Adipocyte (in vitro differentiated cells): ENCODE measurements at regions not wholly inside any gene's neighbourhood (a gene's known extent, or its start where the extent isn't known, plus 50 kb on each side); places are given as distances from the start of the nearest gene placed in this dataset.
A peak's percentile ranks its signal among the peaks of the same experiment; 100 is the strongest.

Experiments used
- DNase-seq: peaks from one replicate; pipeline ENCODE4 v3.0.0-alpha.2; 2015; ENCODE audit warnings: low read depth
- H3K27me3 ChIP-seq: replicated peaks from 2 replicates; pipeline ENCODE4 v1.7.0; 2013; ENCODE audit warnings: mild to moderate bottlenecking, low read length, moderate library complexity; ENCODE audit not compliant: control insufficient read depth, insufficient read depth
- H3K36me3 ChIP-seq: 2 replicates; pipeline ENCODE4 v1.7.0; 2013; ENCODE audit warnings: low read length, mild to moderate bottlenecking, moderate library complexity; ENCODE audit not compliant: control insufficient read depth, insufficient read depth, severe bottlenecking
- H3K4me1 ChIP-seq: 2 replicates; pipeline ENCODE4 v1.7.0; 2013; ENCODE audit warnings: mild to moderate bottlenecking, low read length, moderate library complexity; ENCODE audit not compliant: control insufficient read depth, insufficient read depth
- H3K4me3 ChIP-seq: 2 replicates; pipeline ENCODE4 v1.7.0; 2013; ENCODE audit warnings: mild to moderate bottlenecking, low read length, moderate library complexity
- H3K9ac ChIP-seq: 2 replicates; pipeline ENCODE4 v1.7.0; 2013; ENCODE audit warnings: mild to moderate bottlenecking, low read length, moderate library complexity
- H3K9me3 ChIP-seq: 2 replicates; pipeline ENCODE4 v1.7.0; 2013; ENCODE audit warnings: mild to moderate bottlenecking, low read length, moderate library complexity; ENCODE audit not compliant: control insufficient read depth

DNA sequence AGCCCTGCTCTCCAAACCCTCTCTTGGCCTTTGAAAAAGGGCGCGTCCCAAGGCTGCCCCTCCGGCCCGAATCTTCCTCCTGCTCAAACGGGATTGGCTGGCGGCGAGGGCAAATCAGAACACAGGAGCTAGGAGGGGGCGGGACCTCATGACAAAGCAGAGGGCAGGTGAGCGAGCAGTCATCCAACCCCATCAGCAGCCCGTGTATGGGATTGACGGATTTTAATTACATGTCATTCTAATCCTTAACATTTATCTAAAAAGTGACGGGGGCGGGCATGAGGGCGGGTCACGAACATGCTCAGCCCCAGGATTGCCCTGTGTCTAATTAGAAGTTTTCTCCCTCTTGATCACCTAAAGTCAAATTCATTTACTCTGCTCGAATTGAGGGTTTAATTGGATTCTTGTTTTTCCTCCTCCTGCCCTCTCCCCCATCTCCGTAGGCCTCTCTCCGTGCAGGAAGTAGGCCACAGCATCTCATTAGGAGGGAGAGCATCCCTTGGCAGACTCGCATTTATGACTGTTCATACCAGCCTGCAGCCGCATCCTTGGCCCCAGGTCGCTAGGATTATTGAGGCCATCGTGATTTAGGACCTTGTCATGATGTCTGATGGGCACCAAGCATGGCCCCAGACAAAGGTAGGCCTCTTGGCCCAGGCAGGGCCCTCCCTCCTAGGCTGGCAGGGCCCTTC is 147.1 kb downstream of the CHST1 start:
- Histone ChIP-seq H3K4me1 (no peaks in the 10 kb centered on the region), H3K27me3 (peaks cover 25% of the 10 kb centered on the region), H3K9me3 (peaks cover 12% of the 10 kb centered on the region), H3K9ac (no peak overlapping the region), H3K4me3 (no peak overlapping the region), H3K36me3 (no peaks in the 10 kb centered on the region)
- DNase-seq, result no peak

GRCh38 chr11:45517171-45517770 is 148.2 kb downstream of the CHST1 start:
- DNase-seq, result no peak
- no peaks in the 10 kb centered on the region for H3K4me1 ChIP-seq
- H3K9me3 ChIP-seq, result peaks cover 2% of the 10 kb centered on the region
- H3K27me3 ChIP-seq, result peaks cover 29% of the 10 kb centered on the region
- H3K9ac ChIP-seq, result no peak overlapping the region
- no peak overlapping the region for H3K4me3 ChIP-seq
- H3K36me3 ChIP-seq, result no peaks in the 10 kb centered on the region

DNA sequence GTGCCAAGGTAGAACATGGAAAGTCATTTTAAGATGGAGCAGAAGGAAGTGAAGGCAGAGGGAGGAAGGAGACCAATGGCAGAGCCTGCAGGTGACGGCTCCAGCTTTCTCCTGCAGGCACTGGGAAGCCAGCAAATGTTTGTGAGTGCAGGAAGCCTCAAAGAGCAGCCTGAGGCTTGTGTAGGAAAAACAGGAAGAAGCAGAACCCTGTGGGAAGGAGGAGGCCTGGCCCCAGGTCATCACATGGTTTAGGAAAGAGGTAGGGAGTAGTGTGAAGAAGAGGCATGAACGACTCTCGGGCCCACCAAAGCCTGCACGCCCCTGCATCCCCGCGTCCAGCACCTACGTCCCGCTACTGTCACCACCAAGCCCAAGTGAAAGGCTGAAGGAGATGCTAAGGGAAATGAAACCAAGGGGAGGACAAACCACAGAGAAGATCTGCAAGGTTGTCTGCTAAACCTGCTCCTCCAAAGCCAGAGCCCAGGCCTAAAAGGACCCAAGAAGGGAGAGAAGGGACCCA is 151.5 kb downstream of the CHST1 start:
- H3K27me3 ChIP-seq, result peaks cover 45% of the 10 kb centered on the region
- no peak overlapping the region for H3K4me3 ChIP-seq
- no peaks in the 10 kb centered on the region for H3K36me3 ChIP-seq
- no peaks in the 10 kb centered on the region for H3K9me3 ChIP-seq
- no peak overlapping the region for H3K9ac ChIP-seq
- no peak for DNase-seq
- H3K4me1 ChIP-seq, result no peaks in the 10 kb centered on the region

DNA sequence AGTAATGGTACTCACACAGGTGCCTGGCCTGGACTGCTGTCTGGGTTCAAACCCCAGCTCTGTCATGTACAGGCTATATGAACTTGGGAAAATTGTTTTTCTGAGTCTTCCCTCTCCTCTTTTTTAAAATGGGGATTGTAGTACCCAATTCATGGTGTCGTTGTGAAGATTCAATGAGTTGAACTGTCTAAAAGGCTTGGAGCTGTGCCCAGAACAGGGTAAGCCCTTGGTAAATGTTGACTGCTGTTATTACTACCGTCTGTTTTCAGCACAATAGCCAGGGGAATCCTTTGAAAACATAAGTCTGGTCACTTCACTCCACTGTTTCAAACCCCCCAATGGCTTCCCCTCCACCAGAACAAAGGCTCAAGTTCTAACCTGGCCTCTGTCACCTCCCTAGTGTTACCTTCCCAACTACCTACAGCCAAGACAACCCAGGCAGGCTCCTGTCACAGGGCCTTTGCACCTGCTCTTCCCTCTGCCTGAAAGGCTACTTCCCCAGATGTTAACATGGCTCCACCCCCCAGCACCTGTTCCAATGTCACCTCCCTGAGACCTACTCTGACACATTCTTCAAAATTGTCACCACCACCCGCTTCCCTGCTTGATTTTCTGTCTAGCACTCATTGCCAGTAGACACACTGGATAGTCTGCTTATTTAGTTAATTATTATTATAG is 152.8 kb downstream of the CHST1 start:
- H3K27me3 ChIP-seq, result peaks cover 58% of the 10 kb centered on the region
- no peak overlapping the region for H3K9ac ChIP-seq
- no peaks in the 10 kb centered on the region for H3K36me3 ChIP-seq
- H3K4me1 ChIP-seq, result no peaks in the 10 kb centered on the region
- H3K4me3 ChIP-seq, result no peak overlapping the region
- H3K9me3 ChIP-seq, result no peaks in the 10 kb centered on the region
- DNase-seq, result no peak

GRCh38 chr11:45511566-45511965 is 153.9 kb downstream of the CHST1 start:
- H3K4me1 ChIP-seq, result no peaks in the 10 kb centered on the region
- no peak overlapping the region for H3K4me3 ChIP-seq
- DNase-seq, result no peak
- no peak overlapping the region for H3K9ac ChIP-seq
- peaks cover 60% of the 10 kb centered on the region for H3K27me3 ChIP-seq
- no peaks in the 10 kb centered on the region for H3K9me3 ChIP-seq
- no peaks in the 10 kb centered on the region for H3K36me3 ChIP-seq

DNA sequence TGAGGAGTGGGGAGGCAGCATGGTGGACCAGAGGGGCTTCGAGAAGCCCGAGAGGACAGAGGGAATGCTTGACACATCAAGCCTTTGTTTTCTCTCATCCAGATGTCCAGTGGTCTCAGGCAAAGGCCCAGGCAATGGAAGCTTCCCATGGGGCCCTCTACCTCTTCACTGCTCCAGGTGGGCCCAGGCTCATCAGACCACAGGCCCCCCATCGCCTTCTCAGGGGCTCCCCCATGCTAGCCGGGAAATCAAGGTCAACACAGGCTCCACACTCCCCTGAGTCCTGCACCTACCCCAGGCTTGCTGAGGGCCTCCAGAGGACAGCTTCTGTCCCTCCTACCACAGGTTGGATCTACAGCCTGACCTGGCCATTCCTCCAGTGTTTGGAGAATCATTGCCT is 157.5 kb downstream of the CHST1 start:
- H3K36me3 ChIP-seq, result no peaks in the 10 kb centered on the region
- H3K4me1 ChIP-seq, result no peaks in the 10 kb centered on the region
- no peak overlapping the region for H3K4me3 ChIP-seq
- no peak for DNase-seq
- peaks cover 62% of the 10 kb centered on the region for H3K27me3 ChIP-seq
- peaks cover 7% of the 10 kb centered on the region for H3K9me3 ChIP-seq
- no peak overlapping the region for H3K9ac ChIP-seq

- DNase-seq, result no peak
- H3K9me3 ChIP-seq, result peaks cover 12% of the 10 kb centered on the region
- peaks cover 48% of the 10 kb centered on the region for H3K27me3 ChIP-seq
- H3K9ac ChIP-seq, result no peak overlapping the region
- H3K4me1 ChIP-seq, result peaks cover 10% of the 10 kb centered on the region
- no peak overlapping the region for H3K4me3 ChIP-seq
- H3K36me3 ChIP-seq, result no peaks in the 10 kb centered on the region
These were observed 162.1 kb downstream of the CHST1 start for GRCh38 chr11:45503311-45503710.

GRCh38 chr11:45502226-45502545 is 163.2 kb downstream of the CHST1 start:
- peaks cover 46% of the 10 kb centered on the region for H3K27me3 ChIP-seq
- H3K4me3 ChIP-seq, result no peak overlapping the region
- H3K9ac ChIP-seq, result no peak overlapping the region
- H3K4me1 ChIP-seq, result peaks cover 11% of the 10 kb centered on the region
- peaks cover 23% of the 10 kb centered on the region for H3K9me3 ChIP-seq
- H3K36me3 ChIP-seq, result no peaks in the 10 kb centered on the region
- no peak for DNase-seq

DNA sequence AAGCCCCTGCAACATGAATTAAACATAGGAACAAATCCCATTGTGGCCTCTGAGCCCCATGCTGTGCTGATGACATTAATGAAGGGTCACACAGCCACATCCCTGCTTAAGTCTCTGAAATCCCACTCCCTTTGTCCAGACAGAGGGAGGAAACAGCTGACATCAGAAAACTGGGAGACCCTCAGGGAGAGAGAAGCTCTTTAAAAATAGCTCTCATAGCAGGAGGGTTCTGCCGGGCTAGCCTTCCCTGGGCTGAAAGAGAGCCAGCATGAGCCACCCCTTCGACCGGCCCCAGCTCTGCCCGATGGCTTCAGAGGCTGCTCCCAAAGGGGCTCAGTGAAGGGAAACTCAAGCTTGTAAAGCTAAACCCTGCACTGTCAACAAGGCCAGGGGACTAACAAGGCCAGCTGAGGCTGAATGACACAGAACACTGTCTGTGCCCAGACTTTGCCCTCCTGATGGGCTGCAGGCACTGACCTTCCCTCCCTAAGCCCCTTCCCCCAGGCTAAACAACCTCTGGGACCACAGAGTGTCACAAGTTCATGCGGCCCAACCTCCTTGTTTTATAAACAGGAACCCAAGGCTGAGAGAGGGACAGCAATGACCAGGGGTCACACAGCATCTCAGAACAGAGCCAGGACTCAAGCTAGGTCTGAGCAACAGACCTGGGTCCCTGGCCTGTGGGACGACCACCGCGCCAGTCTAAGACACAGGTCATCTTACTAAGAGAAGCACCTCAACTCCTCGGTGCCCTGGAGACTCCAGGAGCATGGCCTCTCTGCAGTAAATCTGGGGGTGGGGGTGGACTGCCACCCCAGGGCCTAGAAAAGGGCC is 163.8 kb downstream of the CHST1 start:
- H3K9ac ChIP-seq, result no peak overlapping the region
- H3K36me3 ChIP-seq, result no peaks in the 10 kb centered on the region
- H3K27me3 ChIP-seq, result peaks cover 49% of the 10 kb centered on the region
- peaks cover 11% of the 10 kb centered on the region for H3K4me1 ChIP-seq
- H3K9me3 ChIP-seq, result peaks cover 27% of the 10 kb centered on the region
- peak; percentile 40 for DNase-seq
- H3K4me3 ChIP-seq, result no peak overlapping the region

GRCh38 chr11:45500451-45500850 is 165.0 kb downstream of the CHST1 start:
- H3K4me1 ChIP-seq, result peaks cover 11% of the 10 kb centered on the region
- H3K9ac ChIP-seq, result no peak overlapping the region
- peaks cover 27% of the 10 kb centered on the region for H3K9me3 ChIP-seq
- H3K36me3 ChIP-seq, result no peaks in the 10 kb centered on the region
- no peak overlapping the region for H3K4me3 ChIP-seq
- no peak for DNase-seq
- peaks cover 44% of the 10 kb centered on the region for H3K27me3 ChIP-seq

GRCh38 chr11:45494738-45495137 is 170.7 kb downstream of the CHST1 start:
- H3K9ac ChIP-seq, result no peak overlapping the region
- no peak for DNase-seq
- peaks cover 2% of the 10 kb centered on the region for H3K4me1 ChIP-seq
- no peaks in the 10 kb centered on the region for H3K36me3 ChIP-seq
- peaks cover 73% of the 10 kb centered on the region for H3K27me3 ChIP-seq
- no peak overlapping the region for H3K4me3 ChIP-seq
- peaks cover 31% of the 10 kb centered on the region for H3K9me3 ChIP-seq
